Mesothelial cell of epicardium (in vitro differentiated cells): ENCODE measurements at regions not wholly inside any gene's neighbourhood (a gene's known extent, or its start where the extent isn't known, plus 50 kb on each side); places are given as distances from the start of the nearest gene placed in this dataset.

Source experiments
- DNase-seq, 2 experiments: peaks; one replicate each; pipeline ENCODE4 v3.0.0; 2021; ENCODE audit warnings: low spot score in 2 of 2; ENCODE audit not compliant: unreplicated experiment in 2 of 2
- H3K27ac Mint-ChIP-seq: 2 replicates; pipeline ENCODE4 v1.8.0; 2021; ENCODE audit warnings: mixed read lengths
- H3K27me3 Mint-ChIP-seq: 2 replicates; pipeline ENCODE4 v1.8.0; 2021; ENCODE audit warnings: low read depth, mixed read lengths
- H3K36me3 Mint-ChIP-seq: 2 replicates; pipeline ENCODE4 v1.8.0; 2021; ENCODE audit warnings: mixed read lengths
- H3K4me1 Mint-ChIP-seq: 2 replicates; pipeline ENCODE4 v1.8.0; 2021; ENCODE audit warnings: mixed read lengths
- H3K4me3 Mint-ChIP-seq: 2 replicates; pipeline ENCODE4 v1.8.0; 2021; ENCODE audit warnings: mild to moderate bottlenecking, moderate library complexity, mixed read lengths
- H3K9me3 Mint-ChIP-seq: 2 replicates; pipeline ENCODE4 v1.8.0; 2021; ENCODE audit warnings: mixed read lengths
- CTCF ChIP-seq: fragments of 200-600 bp; sonication (generic); IDR thresholded peaks from one replicate; pipeline ENCODE4 v1.5.0; 2021; ENCODE audit warnings: antibody characterized with exemption; ENCODE audit not compliant: unreplicated experiment

GRCh38 chr3:16715281-16715680, 110.1 kb upstream of the DAZL start:
- Mint-ChIP-seq H3K9me3 (peaks cover 32% of the 10 kb centered on the region), H3K4me3 (no peak overlapping the region)

GRCh38 chr3:16719426-16719825, 114.2 kb upstream of the DAZL start:
- no peak overlapping the region for H3K4me3 Mint-ChIP-seq
- no peak for TF ChIP-seq CTCF
- H3K27me3 Mint-ChIP-seq = no peaks in the 10 kb centered on the region
- H3K27ac Mint-ChIP-seq = no peak overlapping the region
- peaks cover 3% of the 10 kb centered on the region for H3K9me3 Mint-ChIP-seq
- DNase-seq = no peak
- no peaks in the 10 kb centered on the region for H3K4me1 Mint-ChIP-seq
- no peaks in the 10 kb centered on the region for H3K36me3 Mint-ChIP-seq

More at GRCh38 chr3:16715281-16715680, 110.1 kb upstream of the DAZL start:
- H3K27me3 Mint-ChIP-seq = no peaks in the 10 kb centered on the region
- DNase-seq = no peak
- H3K4me1 Mint-ChIP-seq = no peaks in the 10 kb centered on the region
- no peak for TF ChIP-seq CTCF
- no peak overlapping the region for H3K27ac Mint-ChIP-seq
- no peaks in the 10 kb centered on the region for H3K36me3 Mint-ChIP-seq

GRCh38 chr3:16720367-16720940, 115.2 kb upstream of the DAZL start:
- H3K4me1 Mint-ChIP-seq = no peaks in the 10 kb centered on the region
- no peak overlapping the region for H3K4me3 Mint-ChIP-seq

GRCh38 chr3:16721494-16721893, 116.3 kb upstream of the DAZL start:
- TF ChIP-seq CTCF = no peak
- no peak overlapping the region for H3K4me3 Mint-ChIP-seq
- DNase-seq = no peak
- no peaks in the 10 kb centered on the region for H3K36me3 Mint-ChIP-seq
- no peak overlapping the region for H3K27ac Mint-ChIP-seq
- no peaks in the 10 kb centered on the region for H3K27me3 Mint-ChIP-seq
- peaks cover 6% of the 10 kb centered on the region for H3K9me3 Mint-ChIP-seq
- no peaks in the 10 kb centered on the region for H3K4me1 Mint-ChIP-seq

More at GRCh38 chr3:16720367-16720940, 115.2 kb upstream of the DAZL start:
- no peak for DNase-seq
- no peak for TF ChIP-seq CTCF
- H3K36me3 Mint-ChIP-seq = no peaks in the 10 kb centered on the region
- H3K27me3 Mint-ChIP-seq = no peaks in the 10 kb centered on the region
- no peak overlapping the region for H3K27ac Mint-ChIP-seq
- peaks cover 6% of the 10 kb centered on the region for H3K9me3 Mint-ChIP-seq

GRCh38 chr3:16723978-16724377, 118.8 kb upstream of the DAZL start:
- Mint-ChIP-seq H3K4me3 (no peak overlapping the region), H3K27me3 (no peaks in the 10 kb centered on the region), H3K36me3 (no peaks in the 10 kb centered on the region), H3K9me3 (peaks cover 6% of the 10 kb centered on the region), H3K27ac (no peak overlapping the region), H3K4me1 (no peaks in the 10 kb centered on the region)
- DNase-seq = no peak
- no peak for TF ChIP-seq CTCF

- Mint-ChIP-seq H3K4me3 (no peak overlapping the region), H3K36me3 (no peaks in the 10 kb centered on the region), H3K27ac (no peak overlapping the region), H3K27me3 (no peaks in the 10 kb centered on the region), H3K9me3 (peaks cover 6% of the 10 kb centered on the region), H3K4me1 (no peaks in the 10 kb centered on the region)
- no peak for TF ChIP-seq CTCF
- DNase-seq = no peak
Observed at GRCh38 chr3:16724487-16724886, 119.3 kb upstream of the DAZL start.
